ENCODE measurements at regions not wholly inside any gene's neighbourhood (a gene's known extent, or its start where the extent isn't known, plus 50 kb on each side); places are given as distances from the start of the nearest gene placed in this dataset.

DNA sequence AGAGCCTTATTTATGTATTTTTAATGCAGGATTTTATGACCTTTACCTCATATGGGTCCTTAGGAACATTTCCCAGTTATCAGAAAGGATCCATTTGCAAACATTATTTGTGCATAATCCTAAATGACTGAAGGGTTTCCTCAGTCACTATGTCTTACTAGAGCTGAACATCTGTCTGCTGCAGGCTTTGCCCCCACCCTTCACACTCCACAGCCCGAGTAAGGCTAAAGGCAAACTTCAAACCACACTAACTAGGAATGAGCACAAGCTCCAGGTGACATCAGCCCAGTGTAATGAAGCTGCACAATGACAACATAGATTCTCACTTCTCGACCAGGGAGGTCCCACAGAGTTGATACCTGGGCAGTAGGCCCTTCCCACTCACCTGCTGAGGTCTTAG is 491.3 kb upstream of the MKI67 start:
- TF ChIP-seq, protein P1, sequence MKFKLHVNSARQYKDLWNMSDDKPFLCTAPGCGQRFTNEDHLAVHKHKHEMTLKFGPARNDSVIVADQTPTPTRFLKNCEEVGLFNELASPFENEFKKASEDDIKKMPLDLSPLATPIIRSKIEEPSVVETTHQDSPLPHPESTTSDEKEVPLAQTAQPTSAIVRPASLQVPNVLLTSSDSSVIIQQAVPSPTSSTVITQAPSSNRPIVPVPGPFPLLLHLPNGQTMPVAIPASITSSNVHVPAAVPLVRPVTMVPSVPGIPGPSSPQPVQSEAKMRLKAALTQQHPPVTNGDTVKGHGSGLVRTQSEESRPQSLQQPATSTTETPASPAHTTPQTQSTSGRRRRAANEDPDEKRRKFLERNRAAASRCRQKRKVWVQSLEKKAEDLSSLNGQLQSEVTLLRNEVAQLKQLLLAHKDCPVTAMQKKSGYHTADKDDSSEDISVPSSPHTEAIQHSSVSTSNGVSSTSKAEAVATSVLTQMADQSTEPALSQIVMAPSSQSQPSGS (CRISPR knock-in tag; IDR thresholded peaks at IDR 0.05) = no peak
- TF ChIP-seq SCMH1 (CRISPR knock-in tag; IDR thresholded peaks at IDR 0.05; ENCODE audit: borderline replicate concordance) (no peak), NFE2 (CRISPR knock-in tag; IDR thresholded peaks at IDR 0.05) (no peak), ZMYM3 (CRISPR knock-in tag; IDR thresholded peaks at IDR 0.05) (no peak), TOE1 (CRISPR knock-in tag; IDR thresholded peaks at IDR 0.05) (no peak), ZNF879 (CRISPR knock-in tag; IDR thresholded peaks at IDR 0.05) (no peak), ZBTB8A (CRISPR knock-in tag; IDR thresholded peaks at IDR 0.05; ENCODE audit: borderline replicate concordance, low read depth) (no peak), ZNF605 (CRISPR knock-in tag; IDR thresholded peaks at IDR 0.05) (no peak), RXRA (CRISPR knock-in tag; IDR thresholded peaks at IDR 0.05) (no peak), EP300 (IDR thresholded peaks at IDR 0.05; ENCODE audit: low read depth in 2 of 2, low read length in 2 of 2) (no peak), EP300 (CRISPR knock-in tag; IDR thresholded peaks at IDR 0.05; ENCODE audit: borderline replicate concordance) (no peak), JUN (CRISPR knock-in tag; IDR thresholded peaks at IDR 0.05) (no peak)
- TF ChIP-seq, protein P2, sequence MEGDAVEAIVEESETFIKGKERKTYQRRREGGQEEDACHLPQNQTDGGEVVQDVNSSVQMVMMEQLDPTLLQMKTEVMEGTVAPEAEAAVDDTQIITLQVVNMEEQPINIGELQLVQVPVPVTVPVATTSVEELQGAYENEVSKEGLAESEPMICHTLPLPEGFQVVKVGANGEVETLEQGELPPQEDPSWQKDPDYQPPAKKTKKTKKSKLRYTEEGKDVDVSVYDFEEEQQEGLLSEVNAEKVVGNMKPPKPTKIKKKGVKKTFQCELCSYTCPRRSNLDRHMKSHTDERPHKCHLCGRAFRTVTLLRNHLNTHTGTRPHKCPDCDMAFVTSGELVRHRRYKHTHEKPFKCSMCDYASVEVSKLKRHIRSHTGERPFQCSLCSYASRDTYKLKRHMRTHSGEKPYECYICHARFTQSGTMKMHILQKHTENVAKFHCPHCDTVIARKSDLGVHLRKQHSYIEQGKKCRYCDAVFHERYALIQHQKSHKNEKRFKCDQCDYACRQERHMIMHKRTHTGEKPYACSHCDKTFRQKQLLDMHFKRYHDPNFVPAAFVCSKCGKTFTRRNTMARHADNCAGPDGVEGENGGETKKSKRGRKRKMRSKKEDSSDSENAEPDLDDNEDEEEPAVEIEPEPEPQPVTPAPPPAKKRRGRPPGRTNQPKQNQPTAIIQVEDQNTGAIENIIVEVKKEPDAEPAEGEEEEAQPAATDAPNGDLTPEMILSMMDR (CRISPR knock-in tag; IDR thresholded peaks at IDR 0.05) = no peak
- TF ChIP-seq, protein P3, sequence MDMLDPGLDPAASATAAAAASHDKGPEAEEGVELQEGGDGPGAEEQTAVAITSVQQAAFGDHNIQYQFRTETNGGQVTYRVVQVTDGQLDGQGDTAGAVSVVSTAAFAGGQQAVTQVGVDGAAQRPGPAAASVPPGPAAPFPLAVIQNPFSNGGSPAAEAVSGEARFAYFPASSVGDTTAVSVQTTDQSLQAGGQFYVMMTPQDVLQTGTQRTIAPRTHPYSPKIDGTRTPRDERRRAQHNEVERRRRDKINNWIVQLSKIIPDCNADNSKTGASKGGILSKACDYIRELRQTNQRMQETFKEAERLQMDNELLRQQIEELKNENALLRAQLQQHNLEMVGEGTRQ (IDR thresholded peaks at IDR 0.05; ENCODE audit: low read depth, low read length) = no peak
- TF ChIP-seq, protein P3 (CRISPR knock-in tag; IDR thresholded peaks at IDR 0.05; ENCODE audit: borderline replicate concordance) = no peak
- TF ChIP-seq, protein P4, sequence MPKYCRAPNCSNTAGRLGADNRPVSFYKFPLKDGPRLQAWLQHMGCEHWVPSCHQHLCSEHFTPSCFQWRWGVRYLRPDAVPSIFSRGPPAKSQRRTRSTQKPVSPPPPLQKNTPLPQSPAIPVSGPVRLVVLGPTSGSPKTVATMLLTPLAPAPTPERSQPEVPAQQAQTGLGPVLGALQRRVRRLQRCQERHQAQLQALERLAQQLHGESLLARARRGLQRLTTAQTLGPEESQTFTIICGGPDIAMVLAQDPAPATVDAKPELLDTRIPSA (CRISPR knock-in tag; IDR thresholded peaks at IDR 0.05; ENCODE audit: borderline replicate concordance) = no peak

Data from HepG2 (cell line).